OCI-LY1 (cell line): ENCODE measurements at regions not wholly inside any gene's neighbourhood (a gene's known extent, or its start where the extent isn't known, plus 50 kb on each side); places are given as distances from the start of the nearest gene placed in this dataset.
"Not testable (repeated sequence)": the region's sequence is repeated elsewhere in the genome, so short reads cannot be mapped to it uniquely, and the experiment has no call there.

Source experiments
- CTCF ChIP-seq: fragments of 200-600 bp; sonication (generic), shearing (Covaris generic); IDR thresholded peaks from 2 replicates; pipeline ENCODE4 v1.5.1; 2017; ENCODE audit warnings: mild to moderate bottlenecking, antibody characterized with exemption, low read length, moderate library complexity, mixed read lengths
- EZH2 ChIP-seq: fragments of 200-600 bp; sonication (generic), shearing (Covaris generic); IDR thresholded peaks from 2 replicates; pipeline ENCODE4 v1.8.0; 2017; ENCODE audit warnings: borderline replicate concordance, mixed run types, mild to moderate bottlenecking, antibody characterized with exemption, low read length, moderate library complexity, mixed read lengths

GRCh38 chr13:70208968-70209367 lies 100.7 kb upstream of the KLHL1 start:
- TF ChIP-seq CTCF, EZH2: not testable (repeated sequence)
